Coronary artery (tissue), 2 donors: ENCODE measurements at regions not wholly inside any gene's neighbourhood (a gene's known extent, or its start where the extent isn't known, plus 50 kb on each side); places are given as distances from the start of the nearest gene placed in this dataset.

ENCODE experiments used
- DNase-seq: peaks from one replicate; pipeline ENCODE4 v3.0.0-alpha.2; 2017; ENCODE audit warnings: low spot score
- H3K27ac ChIP-seq, 2 donors: fragments of 200-600 bp; sonication (generic); one replicate each; pipeline ENCODE4 v1.5.1; 2016 to 2019
- H3K4me3 ChIP-seq: fragments of 200-600 bp; sonication (generic); 2 replicates; pipeline ENCODE4 v1.5.1; 2016; ENCODE audit warnings: mild to moderate bottlenecking, moderate library complexity
- CTCF ChIP-seq: fragments of 200-600 bp; sonication (generic); IDR thresholded peaks from one replicate; pipeline ENCODE4 v1.5.1; 2019; ENCODE audit warnings: antibody characterized with exemption

DNA sequence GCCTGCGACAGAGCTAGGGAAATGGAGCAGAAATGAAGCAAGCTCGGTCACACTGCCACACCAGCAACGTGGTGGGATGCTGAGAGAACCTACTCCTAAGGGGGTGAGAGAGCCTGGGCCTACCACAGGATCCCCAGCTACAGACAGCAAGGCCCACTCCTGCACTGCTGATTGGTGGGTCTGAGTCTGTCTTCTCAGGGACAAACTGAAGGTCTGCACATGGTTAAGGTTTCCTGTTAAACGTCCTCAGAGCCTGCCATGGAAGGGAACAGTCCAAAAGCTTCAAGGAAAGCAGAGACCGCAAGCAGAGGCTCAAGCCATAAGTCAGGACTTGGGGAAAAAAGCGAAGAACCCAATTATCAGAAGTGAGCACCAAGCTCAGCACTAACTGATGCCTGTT lies 53.5 kb upstream of the MED4 start:
- no peak overlapping the region for H3K4me3 ChIP-seq
- H3K27ac ChIP-seq: no peak overlapping the region
- DNase-seq: no peak
- no peak for TF ChIP-seq CTCF

DNA sequence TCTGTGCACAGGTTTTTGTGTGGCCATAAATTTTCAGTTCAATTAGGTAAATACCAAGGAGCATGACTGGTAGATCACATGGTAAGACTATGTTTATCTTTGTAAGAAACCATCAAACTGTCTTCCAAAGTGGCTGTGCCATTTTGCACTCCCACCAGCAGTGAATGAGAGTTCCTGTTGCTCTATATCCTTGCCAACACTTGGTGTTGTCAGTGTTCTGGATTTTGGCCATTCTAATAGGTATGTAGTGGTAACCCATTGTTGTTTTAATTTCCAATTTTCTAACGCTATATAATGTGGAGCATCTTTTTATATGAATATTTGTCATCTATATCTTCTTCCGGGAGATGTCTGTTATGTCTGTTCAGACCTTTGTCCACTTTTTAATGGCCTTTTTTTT lies 51.7 kb upstream of the MED4 start:
- no peak overlapping the region for H3K4me3 ChIP-seq
- H3K27ac ChIP-seq: no peak overlapping the region
- no peak for DNase-seq
- TF ChIP-seq CTCF: no peak

GRCh38 chr13:48146122-48146521 lies 51.2 kb upstream of the MED4 start:
- no peak for DNase-seq
- Histone ChIP-seq H3K4me3 (no peak overlapping the region), H3K27ac (no peak overlapping the region)
- no peak for TF ChIP-seq CTCF
